AG04450 (cell line): ENCODE measurements at regions not wholly inside any gene's neighbourhood (a gene's known extent, or its start where the extent isn't known, plus 50 kb on each side); places are given as distances from the start of the nearest gene placed in this dataset.

Experiments used
- CTCF ChIA-PET: fragments of 300-600, 350-600 bp; formaldehyde crosslinking; extraction: SDS; loops from one replicate; lab custom pipeline; 2022; ENCODE audit warnings: antibody characterized with exemption, inconsistent platforms; lab: Charles Lee
- POLR2A ChIA-PET: fragments of 350-600 bp; formaldehyde crosslinking; extraction: SDS; loops from one replicate; lab custom pipeline; 2021; ENCODE audit warnings: antibody characterized with exemption, inconsistent platforms; lab: Yijun Ruan, JAX
- DNase-seq: peaks from one replicate; pipeline ENCODE4 v3.0.0-alpha.2; 2011; ENCODE audit warnings: low read depth, low spot score
- H3K27ac ChIP-seq: one replicate; pipeline ENCODE4 v1.5.1; 2012; ENCODE audit warnings: low read depth, low read length, control low read depth
- H3K27me3 ChIP-seq: one replicate; pipeline ENCODE4 v1.6.0; 2012; ENCODE audit warnings: low read length; ENCODE audit not compliant: control insufficient read depth, insufficient read depth
- H3K4me3 ChIP-seq: 2 replicates; pipeline ENCODE4 v1.5.1; 2011; ENCODE audit warnings: mild to moderate bottlenecking, low read depth, low read length, control low read depth
- H3K9me3 ChIP-seq: 2 replicates; pipeline ENCODE4 v1.5.1; 2012; ENCODE audit warnings: low read length; ENCODE audit not compliant: control insufficient read depth, insufficient read depth
- CTCF ChIP-seq: IDR thresholded peaks from 2 replicates; pipeline ENCODE4 v1.5.1; 2011; ENCODE audit warnings: low read depth, low read length, control low read depth, inconsistent platforms

GRCh38 chr16:54806881-54807360, 123.7 kb upstream of the IRX5 start:
- H3K27ac ChIP-seq, result no peak overlapping the region
- no peaks in the 10 kb centered on the region for H3K27me3 ChIP-seq
- H3K4me3 ChIP-seq, result no peak overlapping the region
- no peak for DNase-seq
- POLR2A ChIA-PET, result no interaction called here
- H3K9me3 ChIP-seq, result peaks cover 6% of the 10 kb centered on the region; the same call in 1 of the 2 replicates
- no peak for TF ChIP-seq CTCF
- CTCF ChIA-PET, result no interaction called here

GRCh38 chr16:54806378-54806777, 124.3 kb upstream of the IRX5 start:
- H3K4me3 ChIP-seq, result no peak overlapping the region
- no peak overlapping the region for H3K27ac ChIP-seq
- no peaks in the 10 kb centered on the region for H3K27me3 ChIP-seq
- CTCF ChIA-PET, result no interaction called here
- DNase-seq, result no peak
- TF ChIP-seq CTCF, result no peak
- H3K9me3 ChIP-seq, result peaks cover 6% of the 10 kb centered on the region; the same call in 1 of the 2 replicates
- POLR2A ChIA-PET, result no interaction called here

- Histone ChIP-seq H3K4me3 (no peak overlapping the region), H3K9me3 (peaks cover 9% of the 10 kb centered on the region; the same call in 1 of the 2 replicates), H3K27ac (no peak overlapping the region), H3K27me3 (no peaks in the 10 kb centered on the region)
- POLR2A ChIA-PET, result no interaction called here
- no peak for TF ChIP-seq CTCF
- no peak for DNase-seq
- CTCF ChIA-PET, result no interaction called here
These were observed 125.0 kb upstream of the IRX5 start for GRCh38 chr16:54805648-54806047.

GRCh38 chr16:54801057-54801844, 129.4 kb upstream of the IRX5 start:
- ChIA-PET POLR2A (no interaction called here), CTCF (no interaction called here)
- DNase-seq, result no peak
- Histone ChIP-seq H3K27ac (no peak overlapping the region), H3K9me3 (peaks cover 2% of the 10 kb centered on the region; the same call in 1 of the 2 replicates), H3K4me3 (no peak overlapping the region), H3K27me3 (no peaks in the 10 kb centered on the region)
- no peak for TF ChIP-seq CTCF

- H3K27me3 ChIP-seq, result no peaks in the 10 kb centered on the region
- POLR2A ChIA-PET, result no interaction called here
- peaks cover 2% of the 10 kb centered on the region; the same call in 1 of the 2 replicates for H3K9me3 ChIP-seq
- CTCF ChIA-PET, result no interaction called here
- TF ChIP-seq CTCF, result no peak
- no peak overlapping the region for H3K27ac ChIP-seq
- H3K4me3 ChIP-seq, result no peak overlapping the region
- no peak for DNase-seq
These were observed 132.4 kb upstream of the IRX5 start for GRCh38 chr16:54798267-54798666.
